ENCODE measurements at regions not wholly inside any gene's neighbourhood (a gene's known extent, or its start where the extent isn't known, plus 50 kb on each side); places are given as distances from the start of the nearest gene placed in this dataset.
"Not testable (repeated sequence)": the region's sequence is repeated elsewhere in the genome, so short reads cannot be mapped to it uniquely, and the experiment has no call there.

DNA sequence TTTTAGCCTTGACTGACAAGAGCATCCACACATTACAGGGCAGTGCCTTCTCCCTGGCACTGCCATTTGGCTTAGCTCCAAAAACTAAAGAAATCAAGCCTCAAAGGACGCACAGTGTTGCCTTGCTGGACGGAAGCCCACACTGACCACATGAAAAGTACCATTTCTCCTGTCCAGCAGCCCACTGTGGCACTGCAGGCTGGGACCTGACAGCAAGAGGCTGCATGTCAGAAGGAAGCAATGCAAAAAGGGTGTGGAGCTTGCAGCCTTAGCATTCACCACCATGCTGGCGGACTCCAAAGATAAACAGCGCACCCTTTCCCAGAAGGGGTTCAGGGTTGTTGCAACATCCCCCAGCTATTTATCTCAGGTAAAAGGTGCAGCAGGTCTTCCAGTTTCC is 109.3 kb upstream of the BMAL1 start:
- no peaks in the 10 kb centered on the region for H3K36me3 Mint-ChIP-seq
- POLR2A ChIA-PET: no interaction called here
- CTCF ChIA-PET: no interaction called here
- H3K4me1 Mint-ChIP-seq (ENCODE audit: low read depth): no peaks in the 10 kb centered on the region
- no peak overlapping the region for H3K4me3 Mint-ChIP-seq
- intact Hi-C loops (cut with micrococcal nuclease): no loop called here
- peaks cover 11% of the 10 kb centered on the region for H3K27me3 Mint-ChIP-seq
- no peaks in the 10 kb centered on the region for H3K9me3 Mint-ChIP-seq
- H3K27ac Mint-ChIP-seq: no peak overlapping the region
- no peak for DNase-seq

DNA sequence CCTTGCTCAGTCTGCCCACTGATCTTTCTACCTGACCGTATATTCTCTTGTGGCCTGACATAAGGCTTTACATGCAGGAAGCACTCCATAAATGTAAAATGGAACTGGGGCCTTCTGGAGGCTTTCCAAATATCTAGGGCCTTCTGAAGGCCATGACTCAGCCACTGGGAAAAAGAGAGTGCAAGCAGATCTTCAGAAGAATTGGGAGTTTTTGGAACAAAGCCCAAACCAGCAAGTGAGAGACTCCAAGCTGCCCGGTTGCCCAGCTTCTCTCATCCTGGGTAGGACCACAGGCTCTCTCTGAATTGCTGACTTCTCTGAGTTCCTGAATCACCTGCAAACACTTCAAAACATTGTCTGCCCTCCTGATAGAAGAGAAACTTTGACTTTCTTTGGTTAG is 107.9 kb upstream of the BMAL1 start:
- Mint-ChIP-seq H3K27ac (no peak overlapping the region), H3K4me3 (no peak overlapping the region), H3K9me3 (no peaks in the 10 kb centered on the region), H3K27me3 (peaks cover 9% of the 10 kb centered on the region), H3K36me3 (no peaks in the 10 kb centered on the region), H3K4me1 (ENCODE audit: low read depth) (no peaks in the 10 kb centered on the region)
- ChIA-PET CTCF (no interaction called here), POLR2A (no interaction called here)
- intact Hi-C loops (cut with micrococcal nuclease): no loop called here
- no peak for DNase-seq

DNA sequence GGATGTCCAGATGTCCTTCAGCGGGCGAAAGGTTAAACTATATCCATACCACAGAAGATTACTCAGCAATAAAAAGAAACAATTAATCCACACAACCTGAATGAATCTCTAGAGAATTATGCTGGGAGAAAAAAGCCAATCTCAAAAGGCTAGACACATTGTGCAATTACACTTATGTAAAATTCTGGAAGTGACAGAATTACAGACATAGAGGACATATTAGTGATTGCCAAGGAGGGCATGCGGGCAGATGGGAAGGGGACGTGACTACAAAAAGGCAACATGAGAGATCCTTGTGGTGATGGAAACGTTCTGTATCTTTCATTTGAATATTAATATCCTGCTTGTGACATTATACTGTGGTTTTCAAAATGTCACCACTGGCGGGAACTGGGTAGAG is 103.5 kb upstream of the BMAL1 start:
- ChIA-PET POLR2A (no interaction called here), CTCF (interaction anchor here (0.6 to 1.6 kb wide), 2 partner anchors 65 to 212 kb away, joined by 3 to 7 read pairs; no protein-coding TSS in a partner anchor)
- no peak for DNase-seq
- intact Hi-C loops (cut with micrococcal nuclease): no loop called here
- Mint-ChIP-seq H3K27me3 (peaks cover 9% of the 10 kb centered on the region), H3K9me3 (no peaks in the 10 kb centered on the region), H3K36me3 (no peaks in the 10 kb centered on the region), H3K27ac (no peak overlapping the region), H3K4me3 (no peak overlapping the region), H3K4me1 (ENCODE audit: low read depth) (no peaks in the 10 kb centered on the region)

GRCh38 chr11:13183094-13183825 is 94.3 kb upstream of the BMAL1 start:
- ChIA-PET CTCF (interaction anchor here (0.7 to 2.4 kb wide), 16 partner anchors 8 to 852 kb away, joined by 3 to 14 read pairs (median 4); no protein-coding TSS in a partner anchor), POLR2A (no interaction called here)

GRCh38 chr11:13183826-13184196 is 93.8 kb upstream of the BMAL1 start:
- Mint-ChIP-seq H3K9me3 (peaks cover 16% of the 10 kb centered on the region), H3K27ac (no peak overlapping the region), H3K4me3 (no peak overlapping the region), H3K27me3 (peaks cover 15% of the 10 kb centered on the region), H3K4me1 (ENCODE audit: low read depth) (peaks cover 7% of the 10 kb centered on the region), H3K36me3 (peaks cover 11% of the 10 kb centered on the region)
- DNase-seq: no peak
- ChIA-PET POLR2A (no interaction called here), CTCF (interaction anchor here (0.6 to 2.4 kb wide), 15 partner anchors 9 to 853 kb away, joined by 3 to 14 read pairs (median 4); no protein-coding TSS in a partner anchor)
- intact Hi-C loops (cut with micrococcal nuclease): loop anchor here (1.0 to 5.0 kb wide), 5 partner anchors 24 to 220 kb away; no protein-coding TSS in a partner anchor

More at GRCh38 chr11:13183094-13183825, 94.3 kb upstream of the BMAL1 start:
- H3K27ac Mint-ChIP-seq: no peak overlapping the region
- H3K4me3 Mint-ChIP-seq: no peak overlapping the region
- H3K27me3 Mint-ChIP-seq: peaks cover 15% of the 10 kb centered on the region
- H3K36me3 Mint-ChIP-seq: peaks cover 5% of the 10 kb centered on the region
- no peak for DNase-seq
- intact Hi-C loops (cut with micrococcal nuclease): loop anchor here (1.0 to 5.0 kb wide), 5 partner anchors 25 to 219 kb away; no protein-coding TSS in a partner anchor
- H3K9me3 Mint-ChIP-seq: peaks cover 12% of the 10 kb centered on the region
- H3K4me1 Mint-ChIP-seq (ENCODE audit: low read depth): peaks cover 7% of the 10 kb centered on the region

DNA sequence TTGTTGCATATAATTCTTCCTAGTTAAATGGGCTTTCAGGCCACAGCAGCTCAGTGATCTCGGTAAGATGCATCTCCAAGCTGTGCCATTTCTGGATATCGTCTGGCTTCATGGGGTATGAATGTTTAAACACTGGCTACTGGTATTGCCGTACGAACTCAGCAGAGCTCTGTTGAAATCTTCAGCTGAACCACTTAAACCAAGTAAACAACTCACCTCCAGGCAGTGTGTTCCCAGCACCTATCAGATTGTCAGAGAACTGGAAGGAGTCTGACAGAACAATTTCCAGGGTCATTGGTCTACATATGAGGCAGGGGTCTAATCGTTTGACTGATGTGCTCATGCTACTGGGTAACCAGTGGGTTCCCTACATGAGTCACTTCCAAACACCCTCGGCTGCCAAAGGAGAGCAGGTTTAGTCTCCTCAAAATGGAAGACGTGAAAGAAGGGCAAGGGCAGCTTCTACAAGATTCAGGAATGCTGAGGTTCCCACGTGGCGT is 93.2 kb upstream of the BMAL1 start:
- Mint-ChIP-seq H3K36me3 (peaks cover 13% of the 10 kb centered on the region), H3K9me3 (peaks cover 16% of the 10 kb centered on the region), H3K4me1 (ENCODE audit: low read depth) (peaks cover 7% of the 10 kb centered on the region), H3K27me3 (peaks cover 15% of the 10 kb centered on the region), H3K27ac (no peak overlapping the region), H3K4me3 (no peak overlapping the region)
- POLR2A ChIA-PET: no interaction called here
- intact Hi-C loops (cut with micrococcal nuclease): loop anchor here (5.0 kb wide), 1 partner anchor 203 kb away; no protein-coding TSS in a partner anchor
- no peak for DNase-seq
- CTCF ChIA-PET: interaction anchor here (0.6 to 2.4 kb wide), 12 partner anchors 9 to 853 kb away, joined by 3 to 14 read pairs (median 4); no protein-coding TSS in a partner anchor

- peaks cover 13% of the 10 kb centered on the region for H3K36me3 Mint-ChIP-seq
- H3K9me3 Mint-ChIP-seq: peaks cover 16% of the 10 kb centered on the region
- CTCF ChIA-PET: no interaction called here
- no peak overlapping the region for H3K4me3 Mint-ChIP-seq
- intact Hi-C loops (cut with micrococcal nuclease): no loop called here
- POLR2A ChIA-PET: no interaction called here
- DNase-seq: no peak
- no peak overlapping the region for H3K27ac Mint-ChIP-seq
- H3K4me1 Mint-ChIP-seq (ENCODE audit: low read depth): peaks cover 5% of the 10 kb centered on the region
- peaks cover 11% of the 10 kb centered on the region for H3K27me3 Mint-ChIP-seq
Observed at GRCh38 chr11:13188179-13188578, 89.4 kb upstream of the BMAL1 start.

DNA sequence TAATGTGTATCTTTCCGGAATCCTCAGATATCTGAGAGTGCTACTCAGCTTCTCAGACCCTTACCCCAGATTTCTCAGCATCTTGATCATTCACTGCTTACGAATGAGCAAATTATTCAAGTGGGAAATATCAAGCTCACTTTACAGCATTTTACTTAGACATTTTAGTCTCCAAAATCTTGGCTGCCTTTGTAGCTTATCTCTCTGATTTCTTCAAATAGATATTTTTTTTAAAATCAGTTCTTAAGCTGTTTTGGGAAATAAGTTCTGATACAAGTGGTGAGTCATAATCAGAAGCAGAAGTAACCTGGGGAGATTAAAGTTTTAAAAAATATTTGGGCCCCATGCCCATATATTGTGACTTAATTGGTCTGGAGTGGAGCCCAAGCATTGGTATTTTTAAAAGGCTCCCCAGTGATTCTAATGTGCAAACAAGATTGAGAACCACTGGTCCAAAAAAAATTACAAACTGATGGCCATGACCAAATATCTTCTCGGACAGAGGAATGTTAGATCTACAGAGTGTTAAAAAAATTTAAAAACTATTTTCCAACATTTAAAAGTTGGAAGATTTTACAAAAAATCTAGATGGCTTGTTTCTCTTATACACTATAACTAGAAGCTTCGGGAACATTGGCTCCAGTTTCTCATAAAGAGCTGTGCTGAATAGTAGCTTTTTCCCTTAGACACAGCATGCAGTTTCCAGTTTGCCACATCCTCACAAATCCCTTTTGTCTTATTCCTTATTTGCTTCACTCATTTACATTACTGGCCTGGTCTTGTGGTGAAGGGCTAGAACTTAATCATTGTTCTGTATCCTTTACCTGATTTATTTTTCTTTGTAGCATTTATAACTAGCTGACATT is 87.8 kb upstream of the BMAL1 start:
- H3K27ac Mint-ChIP-seq: no peak overlapping the region
- ChIA-PET CTCF (interaction anchor here (0.6 to 1.4 kb wide), 2 partner anchors 49 to 146 kb away, joined by 3 to 4 read pairs; no protein-coding TSS in a partner anchor), POLR2A (no interaction called here)
- H3K9me3 Mint-ChIP-seq: peaks cover 16% of the 10 kb centered on the region
- peaks cover 13% of the 10 kb centered on the region for H3K36me3 Mint-ChIP-seq
- intact Hi-C loops (cut with micrococcal nuclease): no loop called here
- no peaks in the 10 kb centered on the region for H3K4me1 Mint-ChIP-seq (ENCODE audit: low read depth)
- no peak overlapping the region for H3K4me3 Mint-ChIP-seq
- H3K27me3 Mint-ChIP-seq: peaks cover 16% of the 10 kb centered on the region
- DNase-seq: no peak

- intact Hi-C loops (cut with micrococcal nuclease): no loop called here
- no peak overlapping the region for H3K27ac Mint-ChIP-seq
- H3K9me3 Mint-ChIP-seq: peaks cover 26% of the 10 kb centered on the region
- no peak overlapping the region for H3K4me3 Mint-ChIP-seq
- H3K36me3 Mint-ChIP-seq: peaks cover 21% of the 10 kb centered on the region
- ChIA-PET CTCF (no interaction called here), POLR2A (no interaction called here)
- DNase-seq: no peak
- no peaks in the 10 kb centered on the region for H3K4me1 Mint-ChIP-seq (ENCODE audit: low read depth)
- H3K27me3 Mint-ChIP-seq: peaks cover 16% of the 10 kb centered on the region
Observed at GRCh38 chr11:13193613-13194012, 84.0 kb upstream of the BMAL1 start.

DNA sequence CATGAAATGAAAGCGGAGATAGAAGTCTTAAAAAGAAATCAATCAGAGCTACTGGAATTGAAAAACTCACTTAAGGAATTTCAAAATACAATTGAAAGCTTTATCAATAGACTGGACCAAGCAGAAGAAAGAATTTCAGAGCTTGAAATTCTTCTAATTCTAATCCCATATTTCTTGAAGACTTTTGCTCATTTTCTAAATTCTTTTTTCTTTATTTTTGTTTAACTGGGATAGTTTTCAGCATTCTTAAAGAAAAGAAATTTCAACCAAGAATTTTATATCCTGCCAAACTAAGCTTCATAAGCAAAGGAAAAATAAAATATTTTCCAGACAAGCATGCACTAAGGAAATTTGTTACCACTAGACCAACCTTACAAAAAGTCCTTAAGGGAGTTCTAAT is 80.2 kb upstream of the BMAL1 start:
- ChIA-PET POLR2A (interaction anchor here (0.9 kb wide), 1 partner anchor 11 kb away, joined by 3 read pairs; no protein-coding TSS in a partner anchor), CTCF (interaction anchor here (0.7 to 1.6 kb wide), 6 partner anchors 14 to 188 kb away, joined by 3 to 5 read pairs (median 3); no protein-coding TSS in a partner anchor)
- H3K27ac Mint-ChIP-seq; DNase-seq; H3K4me3 Mint-ChIP-seq; H3K4me1 Mint-ChIP-seq (ENCODE audit: low read depth); intact Hi-C loops (cut with micrococcal nuclease): not testable (repeated sequence)
- peaks cover 29% of the 10 kb centered on the region for H3K9me3 Mint-ChIP-seq
- peaks cover 13% of the 10 kb centered on the region for H3K27me3 Mint-ChIP-seq
- H3K36me3 Mint-ChIP-seq: peaks cover 17% of the 10 kb centered on the region

DNA sequence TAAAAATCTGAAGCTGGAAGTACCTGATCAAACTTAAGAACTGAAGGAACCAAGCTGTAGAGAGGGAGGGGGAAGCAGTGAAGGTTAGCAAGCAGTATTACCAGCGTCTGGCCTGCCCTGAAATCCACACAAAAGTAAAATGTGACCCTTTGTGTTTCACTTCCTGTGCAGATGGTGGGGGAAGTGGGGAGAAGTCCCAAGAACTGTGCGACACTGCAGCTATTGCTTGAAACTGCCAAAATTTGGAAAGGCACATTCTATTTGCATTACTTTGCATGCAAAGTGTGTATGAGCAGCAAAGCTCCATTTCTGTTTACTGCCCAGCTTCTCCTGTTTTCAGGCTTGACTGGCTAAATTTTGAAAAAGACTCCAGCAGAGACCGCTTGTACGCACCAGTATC is 72.1 kb upstream of the BMAL1 start:
- intact Hi-C loops (cut with micrococcal nuclease): loop anchor here (10.0 kb wide), 1 partner anchor 531 kb away; the partner anchor contains the start of gene TEAD1
- Mint-ChIP-seq H3K4me1 (ENCODE audit: low read depth) (peaks cover 45% of the 10 kb centered on the region), H3K27me3 (no peaks in the 10 kb centered on the region), H3K4me3 (no peak overlapping the region), H3K36me3 (no peaks in the 10 kb centered on the region), H3K27ac (no peak overlapping the region), H3K9me3 (no peaks in the 10 kb centered on the region)
- CTCF ChIA-PET: interaction anchor here (1.5 to 6.4 kb wide), 4 partner anchors 10 to 130 kb away, joined by 5 to 42 read pairs (median 9); no protein-coding TSS in a partner anchor
- no peak for DNase-seq
- POLR2A ChIA-PET: no interaction called here

Data from activated CD4-positive, alpha-beta memory T cell treated with anti-CD3 and anti-CD28 coated beads for 36 hours (primary cell).